HG02610 (cell line): ENCODE measurements at regions not wholly inside any gene's neighbourhood (a gene's known extent, or its start where the extent isn't known, plus 50 kb on each side); places are given as distances from the start of the nearest gene placed in this dataset.

Experiments used
- ATAC-seq: cut with Tn5 transposase; IDR thresholded peaks from one replicate; pipeline ENCODE4 v1.9.1; 2021; ENCODE audit warnings: mild to moderate bottlenecking, moderate library complexity; ENCODE audit not compliant: unreplicated experiment

DNA sequence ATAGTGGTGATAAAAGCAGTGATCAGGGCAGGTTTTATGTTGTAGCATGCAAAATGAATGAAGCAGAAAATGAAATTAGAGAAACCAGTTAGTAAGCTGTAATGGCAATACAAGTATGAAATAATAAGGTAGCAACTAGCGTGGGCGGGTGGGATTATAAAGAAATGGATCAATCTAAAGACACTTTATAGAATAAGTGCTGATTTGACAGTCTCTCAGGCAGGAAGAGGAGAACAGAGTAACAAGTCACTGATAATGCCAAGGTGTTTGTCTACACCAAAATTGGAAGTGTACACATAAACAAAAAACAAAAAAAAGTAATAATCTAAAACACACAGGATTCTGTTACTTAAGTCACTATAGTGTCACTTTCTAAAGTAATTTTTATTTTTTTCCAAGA is 51.0 kb upstream of the PCBP1 start:
- no peak for ATAC-seq

DNA sequence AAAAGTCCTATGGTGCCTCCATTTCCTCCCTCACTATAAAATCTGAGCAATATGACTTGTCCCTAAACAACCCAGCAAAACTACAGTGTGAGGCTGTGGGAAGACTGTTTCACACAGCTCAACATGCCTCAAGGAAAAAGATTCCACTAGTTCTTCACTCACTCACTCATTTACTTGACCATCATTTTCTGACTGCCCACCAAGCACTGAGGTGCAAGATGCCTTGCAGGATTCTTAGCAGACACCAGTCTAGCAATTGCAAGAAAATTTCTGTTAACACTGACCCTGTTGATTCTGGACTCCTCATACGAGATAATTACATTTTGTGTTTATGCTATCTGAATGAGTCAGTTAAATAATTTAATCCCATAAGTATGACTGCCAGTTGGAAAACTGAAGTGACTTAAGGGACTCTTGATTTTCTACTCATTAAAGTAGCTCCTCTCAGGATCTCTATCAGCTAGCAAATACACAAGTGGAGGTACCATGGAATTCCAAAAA is 51.9 kb upstream of the PCBP1 start:
- ATAC-seq, result no peak

DNA sequence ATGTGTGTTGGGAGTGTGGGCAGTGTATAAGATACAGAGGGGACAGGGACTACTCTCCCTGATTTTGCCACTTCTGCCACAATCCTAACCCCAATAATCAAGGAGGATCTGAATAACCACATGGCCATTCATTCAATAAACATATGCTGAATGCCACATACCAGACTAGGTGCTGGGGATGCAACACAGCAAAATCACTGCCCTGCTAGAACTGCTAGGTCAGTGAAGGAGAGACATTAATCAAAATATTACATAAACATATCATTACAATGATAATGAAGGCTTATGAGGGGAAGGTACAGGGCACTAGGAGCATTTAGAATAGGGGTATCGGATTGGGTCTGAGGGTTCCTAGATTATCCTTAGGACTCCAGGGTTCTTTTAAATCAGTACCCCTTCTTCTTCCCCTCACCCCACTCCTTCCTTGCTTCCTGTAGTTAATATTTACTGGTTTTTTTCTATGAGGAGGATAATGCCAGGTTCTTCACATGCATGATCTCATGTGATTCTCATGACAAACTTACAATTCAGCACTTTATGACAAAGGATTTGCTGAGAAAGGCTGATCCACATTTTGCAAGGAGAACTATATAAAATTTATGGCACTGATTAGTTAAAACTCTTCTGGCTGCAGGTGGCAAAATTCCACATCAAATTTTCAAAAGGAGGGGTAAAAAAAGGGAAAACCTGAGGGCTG is 56.4 kb upstream of the PCBP1 start:
- ATAC-seq, result no peak

DNA sequence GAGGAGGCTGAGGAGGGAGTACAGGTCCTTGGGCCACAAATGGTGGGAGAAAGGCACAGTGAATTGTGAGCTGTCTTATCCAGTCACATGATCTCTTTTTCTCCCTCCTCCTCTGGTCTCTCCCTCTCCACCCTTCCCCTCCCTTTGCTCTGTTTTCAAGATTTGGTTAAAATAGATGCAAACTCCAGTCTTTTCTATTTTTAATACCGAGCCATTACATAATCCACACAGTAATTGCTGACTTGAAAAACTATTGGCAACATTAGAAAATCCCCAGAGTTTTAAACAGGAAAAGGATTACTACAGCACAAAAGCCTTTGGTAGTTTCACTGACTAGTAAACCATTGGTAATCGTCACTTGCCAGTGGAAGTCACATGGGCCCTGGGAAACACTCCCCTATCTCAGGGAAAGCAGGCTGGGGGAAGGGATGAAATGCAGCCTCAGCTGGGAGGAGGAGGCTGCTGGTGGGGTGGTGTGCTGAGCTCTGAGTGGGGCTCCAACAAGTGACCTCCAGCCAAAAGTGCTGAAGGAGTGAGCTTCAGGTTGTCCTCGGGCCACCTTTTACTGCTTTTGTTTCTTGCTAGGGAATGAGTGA is 57.4 kb upstream of the PCBP1 start:
- ATAC-seq, result no peak

DNA sequence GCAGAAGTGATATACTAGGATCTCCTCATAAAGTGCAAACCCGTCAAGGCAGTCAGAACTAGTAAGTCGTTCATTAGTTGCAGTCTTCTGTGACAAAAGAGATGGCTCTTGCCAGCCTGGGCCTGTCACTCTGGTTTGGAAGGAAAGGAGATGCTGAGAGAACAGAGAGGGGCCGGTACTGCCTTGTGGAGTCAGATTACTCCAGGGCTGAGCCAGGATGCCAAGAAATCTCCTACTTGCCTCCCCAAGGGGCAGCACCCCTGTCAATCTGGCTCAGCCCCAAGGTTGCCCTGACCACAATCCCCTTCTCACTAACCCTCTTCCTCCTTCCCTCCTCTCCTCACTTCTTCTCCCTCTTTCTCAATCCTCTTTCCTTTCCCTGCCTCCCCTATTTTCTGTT is 62.9 kb upstream of the ASPRV1 start:
- ATAC-seq, result no peak

DNA sequence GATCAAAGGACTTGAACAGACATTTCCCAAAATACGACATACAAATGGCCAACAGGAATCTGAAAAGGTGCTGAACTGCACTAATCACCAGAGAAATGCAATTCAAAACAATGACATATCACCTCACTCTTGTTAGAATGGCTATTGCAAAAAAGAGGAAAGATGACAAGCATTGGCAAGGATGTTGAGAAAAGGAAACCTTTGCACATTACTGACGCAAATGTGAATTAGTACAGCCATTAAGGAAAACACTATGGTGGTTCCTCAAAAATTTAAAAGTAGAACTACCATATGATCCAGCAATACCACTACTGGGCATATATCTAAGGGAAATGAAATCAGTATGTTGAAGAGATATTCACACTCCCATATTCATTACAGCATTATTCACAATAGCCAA is 57.7 kb upstream of the ASPRV1 start:
- ATAC-seq, result no peak

DNA sequence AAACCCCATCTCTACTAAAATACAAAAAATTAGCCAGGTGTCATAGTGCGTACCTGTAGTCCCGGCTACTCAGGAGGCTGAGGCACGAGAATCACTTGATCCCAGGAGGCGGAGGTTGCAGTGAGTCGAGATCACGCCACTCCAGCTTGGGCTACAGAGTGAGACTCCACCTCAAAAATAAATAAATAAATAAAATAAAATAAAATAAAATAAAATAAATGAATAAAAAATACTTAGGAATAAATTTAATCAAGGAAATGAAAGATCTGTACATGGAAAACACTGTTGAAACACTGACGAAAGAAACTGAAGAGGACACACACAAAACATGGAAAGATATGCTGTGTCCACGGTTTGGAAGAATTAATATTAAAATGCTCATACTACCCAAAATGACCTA is 56.5 kb upstream of the ASPRV1 start:
- no peak for ATAC-seq

DNA sequence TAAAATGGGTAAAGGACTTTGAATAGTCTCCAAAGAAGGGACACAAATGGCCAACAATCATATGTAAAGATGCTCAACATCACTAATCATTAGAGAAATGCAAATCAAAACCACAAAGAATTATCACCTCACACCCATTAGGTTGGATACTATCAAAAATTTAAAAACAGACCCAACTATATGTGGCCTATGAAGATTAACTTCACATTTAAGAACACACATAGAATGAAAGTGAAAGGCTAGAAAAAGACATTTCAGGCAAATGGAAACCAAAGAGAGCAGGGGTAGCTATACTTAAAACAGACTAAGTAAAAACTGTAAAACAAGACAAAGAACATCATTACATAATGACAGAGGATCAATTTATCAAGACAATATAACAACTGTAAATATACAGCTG is 53.5 kb upstream of the ASPRV1 start:
- ATAC-seq, result peak; percentile 61

DNA sequence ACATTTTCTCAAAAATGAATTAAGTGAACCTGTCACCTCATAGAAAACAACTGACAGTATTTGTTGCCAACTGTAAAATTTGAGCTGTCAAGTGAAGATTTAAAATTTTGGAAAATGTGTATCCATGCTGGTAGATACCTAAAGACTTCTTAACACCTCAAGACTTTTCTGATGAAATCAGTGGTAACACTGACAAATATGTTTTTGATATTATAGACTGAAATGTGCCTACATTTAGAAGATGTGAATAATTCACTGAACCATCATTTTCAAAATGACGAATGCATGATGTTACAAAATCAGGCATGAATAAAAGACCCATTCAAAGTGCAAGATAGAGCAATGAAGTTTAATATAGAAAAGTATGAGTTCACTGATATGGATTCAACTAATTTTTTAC is 51.5 kb upstream of the ASPRV1 start:
- ATAC-seq, result no peak

DNA sequence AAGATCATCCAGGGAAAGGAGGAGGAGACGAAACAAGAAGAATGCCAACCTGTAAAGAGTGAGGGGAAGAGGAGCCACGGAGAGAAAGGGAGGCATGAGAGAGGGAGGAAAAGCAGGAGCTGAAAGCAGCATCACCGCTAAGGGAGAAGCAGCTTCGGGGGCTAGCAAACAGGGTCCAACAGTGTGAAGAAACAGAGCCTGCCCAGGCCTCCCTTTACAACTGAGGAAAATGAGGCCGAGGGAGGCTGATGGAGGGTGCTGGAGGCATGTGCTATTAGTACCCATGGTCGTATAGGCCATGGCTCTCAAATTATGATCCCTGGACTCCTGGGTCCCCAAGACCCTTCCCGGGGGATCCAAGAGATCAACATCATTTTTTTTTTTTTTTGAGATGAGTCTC is 50.4 kb upstream of the ASPRV1 start:
- ATAC-seq, result no peak

DNA sequence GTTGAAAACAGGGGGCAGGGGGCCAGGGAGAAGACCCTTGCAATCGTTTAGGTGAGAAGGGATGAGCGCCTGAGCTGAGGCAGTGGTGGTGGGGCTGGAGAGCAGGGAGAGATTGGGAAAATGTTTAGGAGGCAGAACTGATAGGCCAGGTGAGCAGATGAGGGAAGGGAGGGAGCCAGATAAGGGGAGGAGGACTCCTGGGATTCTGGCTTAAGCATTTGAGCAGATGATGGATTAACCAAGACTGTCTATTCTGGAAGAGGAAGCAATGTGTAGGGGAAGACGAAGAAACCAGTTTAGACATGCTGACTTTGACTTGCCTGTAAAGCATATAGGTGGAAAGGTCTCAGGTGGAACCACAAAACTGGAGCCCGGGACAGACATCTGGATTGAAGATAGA is 49.9 kb upstream of the ASPRV1 start:
- no peak for ATAC-seq
